H9 (cell line): ENCODE measurements at regions not wholly inside any gene's neighbourhood (a gene's known extent, or its start where the extent isn't known, plus 50 kb on each side); places are given as distances from the start of the nearest gene placed in this dataset.

Experiments used
- DNase-seq: peaks from one replicate; pipeline ENCODE4 v3.0.0-alpha.2; 2017
- H2AFZ ChIP-seq: one replicate; pipeline ENCODE4 v1.6.1; 2013; ENCODE audit warnings: mild to moderate bottlenecking, low read length, control low read depth, moderate library complexity
- H2AK5ac ChIP-seq: 2 replicates; pipeline ENCODE4 v1.6.1; 2013; ENCODE audit warnings: low read length, control low read depth, mixed read lengths; ENCODE audit not compliant: insufficient read length
- H2BK120ac ChIP-seq: one replicate; pipeline ENCODE4 v1.6.1; 2013; ENCODE audit warnings: low read depth, mild to moderate bottlenecking, low read length, control low read depth, inconsistent platforms; ENCODE audit not compliant: poor library complexity, severe bottlenecking
- H2BK12ac ChIP-seq: 2 replicates; pipeline ENCODE4 v1.6.1; 2013; ENCODE audit warnings: low read length, control low read depth, mixed read lengths, low read depth; ENCODE audit not compliant: insufficient read length
- H2BK15ac ChIP-seq: 2 replicates; pipeline ENCODE4 v1.6.1; 2013; ENCODE audit warnings: low read depth, low read length, control low read depth
- H2BK20ac ChIP-seq: one replicate; pipeline ENCODE4 v1.6.1; 2013; ENCODE audit warnings: low read depth, mild to moderate bottlenecking, low read length, control low read depth, inconsistent platforms; ENCODE audit not compliant: poor library complexity, severe bottlenecking
- H2BK5ac ChIP-seq: 2 replicates; pipeline ENCODE4 v1.6.1; 2013; ENCODE audit warnings: low read length, control low read depth, mixed read lengths; ENCODE audit not compliant: insufficient read length
- H3K14ac ChIP-seq: 2 replicates; pipeline ENCODE4 v1.6.1; 2013; ENCODE audit warnings: low read length, control low read depth; ENCODE audit not compliant: insufficient read depth
- H3K18ac ChIP-seq: 2 replicates; pipeline ENCODE4 v1.6.1; 2013; ENCODE audit warnings: low read depth, mild to moderate bottlenecking, mixed read lengths, low read length, control low read depth; ENCODE audit not compliant: insufficient read length
- H3K23ac ChIP-seq: 2 replicates; pipeline ENCODE4 v1.6.1; 2013; ENCODE audit warnings: low read length, control low read depth, mixed read lengths, low read depth; ENCODE audit not compliant: insufficient read length
- H3K23me2 ChIP-seq: 2 replicates; pipeline ENCODE4 v1.6.1; 2013; ENCODE audit warnings: low read depth, mild to moderate bottlenecking, mixed read lengths, low read length, control low read depth; ENCODE audit not compliant: insufficient read length, poor library complexity, severe bottlenecking
- H3K27ac ChIP-seq: 2 replicates; pipeline ENCODE4 v1.5.1; 2013; ENCODE audit warnings: low read length, control low read depth, mixed read lengths, low read depth; ENCODE audit not compliant: insufficient read length
- H3K27me3 ChIP-seq: 2 replicates; pipeline ENCODE4 v1.6.1; 2013; ENCODE audit warnings: low read length, control low read depth, inconsistent platforms; ENCODE audit not compliant: insufficient read depth
- H3K4ac ChIP-seq: 2 replicates; pipeline ENCODE4 v1.6.1; 2013; ENCODE audit warnings: low read depth, mild to moderate bottlenecking, control low read depth, inconsistent platforms, low read length, moderate library complexity
- H3K4me1 ChIP-seq: 2 replicates; pipeline ENCODE4 v1.6.1; 2013; ENCODE audit warnings: low read length, control low read depth, inconsistent platforms; ENCODE audit not compliant: insufficient read depth
- H3K4me2 ChIP-seq: 2 replicates; pipeline ENCODE4 v1.6.1; 2013; ENCODE audit warnings: low read length, control low read depth, mixed read lengths; ENCODE audit not compliant: insufficient read length, insufficient read depth
- H3K56ac ChIP-seq: 2 replicates; pipeline ENCODE4 v1.6.1; 2013; ENCODE audit warnings: low read depth, mild to moderate bottlenecking, mixed read lengths, low read length, control low read depth; ENCODE audit not compliant: insufficient read length
- H3K79me1 ChIP-seq: 2 replicates; pipeline ENCODE4 v1.6.1; 2013; ENCODE audit warnings: low read depth, mild to moderate bottlenecking, moderate library complexity, low read length, control low read depth, inconsistent platforms; ENCODE audit not compliant: insufficient read depth, poor library complexity, severe bottlenecking
- H3K79me2 ChIP-seq: 2 replicates; pipeline ENCODE4 v1.6.1; 2013; ENCODE audit warnings: low read length, control low read depth, inconsistent platforms; ENCODE audit not compliant: insufficient read depth
- H3K9ac ChIP-seq: 2 replicates; pipeline ENCODE4 v1.6.1; 2013; ENCODE audit warnings: low read length, control low read depth, mixed read lengths; ENCODE audit not compliant: insufficient read length; ENCODE audit errors: extremely low read depth
- H3K9me3 ChIP-seq: one replicate; pipeline ENCODE4 v1.6.1; 2013; ENCODE audit warnings: low read depth, low read length, inconsistent platforms; ENCODE audit not compliant: control insufficient read depth
- H3T11ph ChIP-seq: one replicate; pipeline ENCODE4 v1.6.1; 2013; ENCODE audit warnings: mild to moderate bottlenecking, low read length, control low read depth, inconsistent platforms
- H4K20me1 ChIP-seq: one replicate; pipeline ENCODE4 v1.6.1; 2013; ENCODE audit not compliant: control insufficient read depth, insufficient read length, insufficient read depth
- H4K5ac ChIP-seq: 2 replicates; pipeline ENCODE4 v1.6.1; 2013; ENCODE audit warnings: low read depth, mild to moderate bottlenecking, mixed read lengths, low read length, control low read depth; ENCODE audit not compliant: insufficient read length
- H4K8ac ChIP-seq: replicated peaks from 2 replicates; pipeline ENCODE4 v1.6.1; 2013; ENCODE audit warnings: low read length, control low read depth, mixed read lengths, low read depth; ENCODE audit not compliant: insufficient read length
- H4K91ac ChIP-seq: 2 replicates; pipeline ENCODE4 v1.6.1; 2013; ENCODE audit warnings: low read depth, mild to moderate bottlenecking, moderate library complexity, mixed read lengths, low read length, control low read depth; ENCODE audit not compliant: insufficient read length
- H3K27ac Mint-ChIP-seq, 3 experiments: 2 replicates in 2 of 3; 3 replicates in 1 of 3; pipeline ENCODE4 v1.8.0; 2020 to 2021; ENCODE audit warnings: mixed read lengths in 3 of 3, mild to moderate bottlenecking in 1 of 3, moderate library complexity in 1 of 3
- H3K27me3 Mint-ChIP-seq: 2 replicates; pipeline ENCODE4 v1.8.0; 2021; ENCODE audit warnings: low read depth, mild to moderate bottlenecking, moderate library complexity, mixed read lengths
- H3K36me3 Mint-ChIP-seq, 3 experiments: 2 replicates in 2 of 3; 3 replicates in 1 of 3; pipeline ENCODE4 v1.8.0; 2020 to 2021; ENCODE audit warnings: low read depth in 3 of 3, mixed read lengths in 3 of 3; ENCODE audit not compliant: insufficient read depth in 1 of 3
- H3K4me1 Mint-ChIP-seq, 2 experiments: 2 replicates each; pipeline ENCODE4 v1.8.0; 2020; ENCODE audit warnings: mixed read lengths in 2 of 2
- H3K4me3 Mint-ChIP-seq, 2 experiments: 2 replicates in 1 of 2; 3 replicates in 1 of 2; pipeline ENCODE4 v1.8.0; 2020 to 2021; ENCODE audit warnings: mild to moderate bottlenecking in 2 of 2, mixed read lengths in 2 of 2, moderate library complexity in 1 of 2
- H3K9me3 Mint-ChIP-seq, 2 experiments: 2 replicates in 1 of 2; 3 replicates in 1 of 2; pipeline ENCODE4 v1.8.0; 2020; ENCODE audit warnings: mild to moderate bottlenecking in 2 of 2, mixed read lengths in 2 of 2, moderate library complexity in 1 of 2
- WGBS: extraction: QIAGEN DNeasy Blood & Tissue Kit; methylation state at CpG from one replicate; pipeline ENCODE4 v1.1.7; 2013; ENCODE audit warnings: missing lambda C conversion rate, low lambda C conversion rate, mixed read lengths; ENCODE audit not compliant: insufficient read length; ENCODE audit errors: extremely low coverage; 5-methylcytosine and 5-hydroxymethylcytosine counted together
- TF ChIP-seq, protein P1 (sequence below): fragments of 200-600 bp; sonication (generic); conservative IDR thresholded peaks from 3 replicates; pipeline ENCODE4 v1.8.0; 2021; ENCODE audit warnings: antibody characterized with exemption, mild to moderate bottlenecking

- Histone ChIP-seq H3K4me2 (no peak overlapping the region), H3T11ph (no peak overlapping the region), H4K5ac (no peak overlapping the region), H2BK5ac (no peak overlapping the region), H3K79me1 (no peaks in the 10 kb centered on the region), H3K23ac (no peak overlapping the region), H3K9me3 (no peaks in the 10 kb centered on the region), H3K9ac (no peak overlapping the region), H3K4me1 (no peaks in the 10 kb centered on the region), H2BK20ac (no peak overlapping the region), H2BK12ac (no peak overlapping the region), H3K23me2 (no peaks in the 10 kb centered on the region), H3K4ac (no peak overlapping the region), H4K91ac (no peak overlapping the region), H2BK15ac (no peak overlapping the region), H2AK5ac (no peak overlapping the region), H3K14ac (no peak overlapping the region), H3K56ac (no peak overlapping the region), H4K20me1 (no peaks in the 10 kb centered on the region), H3K79me2 (no peaks in the 10 kb centered on the region), H3K18ac (no peak overlapping the region), H3K27ac (no peak overlapping the region), H4K8ac (no peak overlapping the region), H3K27me3 (no peaks in the 10 kb centered on the region), H2BK120ac (no peak overlapping the region), H2AFZ (no peak overlapping the region)
- TF ChIP-seq, protein P1, sequence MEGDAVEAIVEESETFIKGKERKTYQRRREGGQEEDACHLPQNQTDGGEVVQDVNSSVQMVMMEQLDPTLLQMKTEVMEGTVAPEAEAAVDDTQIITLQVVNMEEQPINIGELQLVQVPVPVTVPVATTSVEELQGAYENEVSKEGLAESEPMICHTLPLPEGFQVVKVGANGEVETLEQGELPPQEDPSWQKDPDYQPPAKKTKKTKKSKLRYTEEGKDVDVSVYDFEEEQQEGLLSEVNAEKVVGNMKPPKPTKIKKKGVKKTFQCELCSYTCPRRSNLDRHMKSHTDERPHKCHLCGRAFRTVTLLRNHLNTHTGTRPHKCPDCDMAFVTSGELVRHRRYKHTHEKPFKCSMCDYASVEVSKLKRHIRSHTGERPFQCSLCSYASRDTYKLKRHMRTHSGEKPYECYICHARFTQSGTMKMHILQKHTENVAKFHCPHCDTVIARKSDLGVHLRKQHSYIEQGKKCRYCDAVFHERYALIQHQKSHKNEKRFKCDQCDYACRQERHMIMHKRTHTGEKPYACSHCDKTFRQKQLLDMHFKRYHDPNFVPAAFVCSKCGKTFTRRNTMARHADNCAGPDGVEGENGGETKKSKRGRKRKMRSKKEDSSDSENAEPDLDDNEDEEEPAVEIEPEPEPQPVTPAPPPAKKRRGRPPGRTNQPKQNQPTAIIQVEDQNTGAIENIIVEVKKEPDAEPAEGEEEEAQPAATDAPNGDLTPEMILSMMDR: no peak
- whole genome bisulfite sequencing: no CpG with 5 or more reads among the region's 4 CpGs
- Mint-ChIP-seq H3K4me1 (peaks cover 3 to 4% of the 10 kb centered on the region in 2 experiments; a peak in 2 of 4 replicates), H3K27ac (no peak overlapping the region), H3K27me3 (peaks cover 31% of the 10 kb centered on the region), H3K36me3 (peaks cover 0 to 2% (median 0%) of the 10 kb centered on the region in 3 experiments; a peak in 3 of 7 replicates), H3K9me3 (peaks cover 10 to 12% of the 10 kb centered on the region in 2 experiments; a peak in 4 of 5 replicates), H3K4me3 (no peak overlapping the region)
- DNase-seq: no peak
Observed at GRCh38 chr16:82514262-82514661, 112.5 kb upstream of the CDH13 start.
